SKM-1 treated with dmso at 0.1 percent for 144 hours (cell line): ENCODE measurements at regions not wholly inside any gene's neighbourhood (a gene's known extent, or its start where the extent isn't known, plus 50 kb on each side); places are given as distances from the start of the nearest gene placed in this dataset.
"Not testable (repeated sequence)": the region's sequence is repeated elsewhere in the genome, so short reads cannot be mapped to it uniquely, and the experiment has no call there.

ENCODE experiments used
- DNase-seq: peaks from one replicate; lab custom pipeline; 2025; ENCODE audit not compliant: unreplicated experiment; lab: John Stamatoyannopoulos, UW

DNA sequence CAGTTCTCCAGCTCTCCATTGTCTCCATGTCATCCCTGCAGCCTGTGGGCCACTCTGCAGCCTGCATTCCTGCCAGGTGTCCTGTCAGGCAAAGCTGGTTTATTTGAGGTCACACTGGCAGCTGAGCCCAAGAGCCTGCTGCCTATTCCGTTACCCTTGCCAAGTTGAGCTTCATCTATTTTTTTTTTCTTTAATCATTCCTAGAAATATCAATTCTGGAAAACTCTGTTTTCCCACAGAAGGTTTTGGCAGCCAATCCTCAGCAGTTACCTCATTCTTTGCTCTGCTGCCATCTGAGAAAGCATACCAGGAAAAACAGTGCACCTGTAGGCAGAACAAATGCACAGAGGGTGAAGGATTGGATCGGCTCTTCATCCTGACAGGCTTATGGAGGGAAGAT, 411.0 kb upstream of the ACVR2A start:
- DNase-seq = no peak

DNA sequence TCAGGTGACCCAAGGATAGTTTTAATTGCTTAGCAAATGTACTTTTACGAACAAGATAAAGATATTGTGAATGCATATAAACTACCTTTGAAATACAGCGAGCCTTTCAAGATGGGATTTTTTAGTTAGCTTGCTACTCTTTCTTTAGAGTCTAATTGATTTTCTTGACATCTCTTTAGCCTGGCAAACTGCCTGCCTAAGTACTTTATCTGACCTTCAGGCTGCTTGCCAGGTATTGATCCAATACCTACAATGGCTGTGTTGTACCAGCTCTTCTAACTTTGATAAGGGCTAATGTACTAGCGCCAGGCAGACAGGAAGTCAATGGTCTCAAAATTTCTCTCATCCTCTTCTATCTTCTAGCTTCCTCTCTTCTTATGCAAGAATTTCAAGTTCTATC, 414.4 kb upstream of the ACVR2A start:
- no peak for DNase-seq

DNA sequence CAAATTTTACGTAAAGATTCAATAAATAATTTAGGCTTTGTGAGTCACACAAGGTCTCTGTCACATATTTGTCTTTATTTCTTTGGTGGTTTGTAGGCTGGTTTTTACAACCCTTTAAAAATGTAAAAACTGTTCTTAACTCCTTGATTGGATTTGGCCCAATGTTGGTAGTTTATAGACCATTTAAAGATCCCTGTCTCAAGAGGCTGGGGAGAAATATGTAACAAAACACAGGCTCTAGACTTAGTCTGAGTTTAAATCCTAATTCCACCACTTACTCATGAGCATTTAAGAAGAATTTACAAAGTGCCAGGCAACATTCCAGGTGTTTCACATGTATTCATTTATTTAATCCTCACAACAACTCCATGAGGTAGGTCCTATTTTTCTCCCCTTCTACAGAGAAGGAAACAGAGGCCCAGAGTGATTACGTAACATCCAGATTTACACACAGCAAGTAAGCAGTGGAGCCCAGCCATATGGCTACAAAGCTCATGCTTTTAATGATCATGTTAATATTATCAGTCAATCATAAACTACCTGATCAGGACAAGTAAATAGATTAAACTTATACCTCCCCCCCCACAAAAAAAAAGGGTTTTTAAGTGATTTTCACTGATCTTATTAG, 416.6 kb upstream of the ACVR2A start:
- no peak for DNase-seq

DNA sequence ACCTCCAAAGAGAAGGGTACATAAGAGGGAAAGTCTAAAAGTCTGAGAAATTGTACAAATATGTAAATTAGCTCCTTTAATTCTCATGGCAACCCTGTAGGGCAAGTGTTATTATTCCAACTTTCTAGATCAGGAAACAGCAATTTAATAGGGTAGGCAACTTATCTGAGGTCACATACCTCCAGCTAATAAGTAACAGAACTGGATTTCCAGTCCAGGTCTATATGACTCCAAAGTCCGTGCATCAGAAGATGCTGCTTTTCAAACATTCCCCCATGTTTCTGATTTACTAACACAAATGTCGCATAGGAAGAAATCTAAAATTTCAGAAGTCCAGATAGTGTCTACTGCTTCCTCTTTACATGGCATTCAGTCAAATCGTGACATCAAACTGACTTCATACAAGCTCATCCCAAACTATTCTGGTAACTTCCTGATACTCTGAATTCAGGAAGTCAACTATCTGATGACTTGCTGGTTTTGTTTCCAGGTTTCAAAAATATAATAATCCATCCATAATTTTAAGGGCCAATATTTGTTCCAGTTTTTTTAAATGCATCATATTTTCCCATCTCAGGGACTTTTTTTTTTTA, 419.3 kb upstream of the ACVR2A start:
- no peak for DNase-seq

DNA sequence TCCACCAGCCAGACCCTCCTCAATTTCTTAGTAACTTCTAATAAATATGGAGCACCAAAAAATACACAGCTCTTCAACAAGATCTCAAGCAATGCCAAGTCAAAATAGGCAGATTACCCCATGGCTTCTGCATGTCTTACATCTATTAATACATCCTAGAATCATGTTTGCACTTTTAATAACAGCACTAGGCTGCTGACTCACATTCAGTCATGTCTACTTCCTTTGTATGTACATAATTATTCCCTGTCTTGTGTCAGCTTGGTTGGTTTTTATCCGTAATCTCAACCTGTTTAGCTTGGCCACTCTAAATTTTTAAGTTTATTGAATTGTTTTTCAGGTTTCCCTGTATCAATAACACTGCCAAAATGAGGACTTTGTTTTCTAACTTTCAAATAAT, 420.1 kb upstream of the ACVR2A start:
- DNase-seq = no peak

DNA sequence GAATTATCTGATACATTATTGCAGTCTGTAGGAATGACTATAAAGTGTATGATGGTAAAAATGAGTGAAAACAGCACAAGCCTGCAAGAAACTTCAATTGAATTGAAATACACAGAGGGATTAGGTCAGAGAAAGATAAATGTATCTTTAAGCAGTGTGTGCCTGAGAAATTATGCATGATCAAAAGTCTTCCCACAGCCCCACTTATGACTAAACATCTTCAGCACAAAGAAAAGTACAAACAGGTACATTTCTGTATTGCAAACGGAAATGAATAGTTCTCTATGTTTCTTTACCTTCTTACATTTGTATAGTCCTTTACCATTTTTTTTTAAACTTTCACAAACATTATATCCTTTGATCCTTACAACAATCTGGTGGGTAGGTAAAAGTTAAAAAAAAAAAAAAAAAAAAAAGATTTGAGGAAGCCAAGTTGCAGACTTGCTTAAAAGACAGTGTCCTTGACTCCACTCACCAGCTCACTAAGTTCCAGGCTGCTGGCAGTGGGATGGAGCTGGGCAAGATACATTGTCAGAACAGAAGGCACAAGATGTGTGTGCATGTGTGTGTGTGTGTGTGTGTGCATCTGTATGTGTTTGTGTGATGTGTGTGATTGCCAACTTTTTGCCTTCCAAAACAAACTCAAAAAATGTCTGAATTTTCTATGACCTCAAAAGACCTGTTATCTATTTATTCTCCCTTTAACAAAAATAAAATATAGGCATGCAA, 423.7 kb upstream of the ACVR2A start:
- no peak for DNase-seq

DNA sequence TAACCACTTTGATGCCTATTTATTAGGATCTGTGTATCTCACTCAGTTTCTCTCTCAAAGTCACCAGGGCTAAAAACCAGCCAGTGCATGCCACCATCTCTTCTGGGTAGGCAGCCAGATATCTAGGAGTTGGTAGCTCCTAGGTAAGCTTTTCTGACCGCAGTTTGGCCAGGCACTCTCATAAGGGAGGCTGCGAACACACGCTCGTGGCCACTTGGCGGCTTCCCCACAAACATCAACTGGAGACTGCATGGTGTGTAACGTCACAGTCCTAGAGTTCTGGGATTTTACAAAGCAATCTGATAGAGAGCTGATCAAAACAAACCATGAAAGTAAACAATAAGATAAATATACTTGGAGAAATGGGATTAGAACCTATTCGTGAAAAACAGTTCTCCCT, 424.3 kb upstream of the ACVR2A start:
- no peak for DNase-seq

DNA sequence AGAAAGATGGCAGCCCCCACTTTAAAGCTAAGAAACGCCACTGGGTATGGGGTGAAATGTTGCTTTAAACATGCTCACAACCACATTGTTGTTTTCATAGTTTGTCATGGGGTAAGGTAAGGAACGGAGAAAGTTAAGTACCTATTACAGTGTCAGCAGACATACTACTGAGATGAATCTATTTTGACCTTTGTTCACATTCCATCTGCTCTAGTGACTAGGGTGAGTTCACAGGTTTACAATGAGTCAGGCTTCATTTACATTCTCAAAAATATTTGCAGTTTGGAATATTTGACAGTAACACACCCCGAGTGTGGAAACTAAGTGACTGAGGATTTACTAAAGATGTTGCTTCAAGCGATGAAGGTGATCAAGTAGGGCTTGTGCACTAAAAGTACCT, 428.7 kb upstream of the ACVR2A start:
- DNase-seq = no peak

DNA sequence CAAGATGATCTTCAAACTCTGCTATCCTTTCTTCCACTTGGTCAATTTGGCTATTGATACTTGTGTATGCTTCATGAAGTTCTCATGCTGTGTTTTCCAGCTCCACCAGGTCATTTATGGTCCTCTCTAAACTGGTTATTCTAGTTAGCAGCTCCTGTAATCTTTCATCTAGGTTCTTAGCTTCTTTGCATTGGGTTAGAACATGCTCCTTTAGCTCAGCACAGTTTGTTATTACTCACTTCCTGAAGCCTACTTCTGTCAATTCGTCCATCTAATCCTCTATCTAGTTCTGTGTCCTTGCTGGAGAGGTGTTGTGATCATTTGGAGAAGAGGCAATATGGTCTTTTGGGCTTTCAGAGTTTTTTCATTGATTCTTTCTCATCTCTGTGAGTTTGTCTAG, 430.2 kb upstream of the ACVR2A start:
- not testable (repeated sequence) for DNase-seq

DNA sequence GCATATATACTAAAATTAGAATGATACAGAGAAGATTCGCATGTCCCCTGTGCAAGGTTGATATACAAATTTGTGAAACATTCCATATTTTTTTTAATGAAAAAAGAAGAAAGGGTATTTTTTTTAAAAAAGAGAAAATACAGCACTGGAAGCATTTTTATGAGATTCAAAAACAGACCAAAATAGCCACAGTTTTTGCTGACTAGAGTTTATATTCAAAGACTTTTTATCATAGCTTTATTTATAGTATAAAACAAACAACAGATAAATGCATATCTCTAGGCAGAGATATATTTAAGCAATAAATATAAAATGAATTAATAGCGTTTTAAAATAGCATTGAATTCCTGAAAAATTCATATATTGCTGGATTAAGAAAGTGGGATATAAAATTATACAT, 436.5 kb upstream of the ACVR2A start:
- DNase-seq = no peak

DNA sequence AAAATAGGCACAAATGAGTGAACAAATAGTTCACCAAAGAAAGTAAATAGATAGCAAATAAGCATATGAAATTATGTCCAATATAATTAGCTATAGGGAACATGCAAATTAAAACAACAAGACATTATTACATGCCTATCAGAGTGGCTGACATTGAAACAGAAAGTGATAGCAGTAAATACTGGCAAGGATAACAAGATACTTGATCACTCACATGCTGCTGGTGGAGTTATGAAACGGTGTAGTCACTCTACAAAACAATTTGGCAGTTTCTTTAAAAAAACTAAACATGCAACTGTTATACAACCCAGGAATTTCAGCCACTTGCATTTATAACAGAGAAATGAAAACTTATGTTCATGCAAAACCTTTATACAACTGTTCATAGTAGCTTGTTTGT, 439.2 kb upstream of the ACVR2A start:
- no peak for DNase-seq

DNA sequence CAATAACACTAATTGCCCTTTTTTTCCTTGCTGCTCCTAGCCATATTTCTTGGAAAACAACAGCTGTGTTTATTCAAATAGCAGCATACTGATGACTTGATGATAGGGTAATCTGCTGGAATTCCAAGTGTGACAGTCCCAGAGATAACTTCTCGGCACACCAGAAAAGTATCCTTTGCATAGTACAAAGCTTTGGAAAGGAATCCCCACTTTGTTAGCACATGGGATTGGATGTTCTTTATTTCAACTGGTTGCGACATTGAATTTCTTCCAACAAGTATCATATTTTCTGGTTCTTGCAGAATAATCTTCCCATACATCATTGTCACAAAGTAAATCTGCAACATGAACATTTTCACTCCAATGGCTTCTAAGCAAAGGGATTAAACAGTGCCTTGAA, 445.8 kb upstream of the ACVR2A start:
- no peak for DNase-seq

DNA sequence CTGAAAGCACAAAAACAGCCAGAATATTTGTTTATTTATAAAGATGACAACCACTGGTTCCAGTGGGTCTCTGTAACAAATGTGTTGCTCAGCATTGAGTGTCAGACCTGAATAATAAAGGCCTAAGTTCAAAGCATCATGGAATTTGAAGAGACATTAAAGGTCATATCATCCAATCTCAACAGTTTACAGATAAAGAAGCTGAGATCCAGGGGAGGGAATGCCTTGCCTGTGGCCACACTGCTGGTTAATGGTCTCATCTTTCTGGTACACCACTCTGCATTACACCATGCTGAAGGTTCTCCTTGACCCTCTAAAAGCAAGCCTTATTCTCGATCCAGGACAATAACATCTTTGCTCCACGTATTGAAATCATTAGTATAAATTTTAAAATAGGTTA, 446.5 kb upstream of the ACVR2A start:
- DNase-seq = no peak

DNA sequence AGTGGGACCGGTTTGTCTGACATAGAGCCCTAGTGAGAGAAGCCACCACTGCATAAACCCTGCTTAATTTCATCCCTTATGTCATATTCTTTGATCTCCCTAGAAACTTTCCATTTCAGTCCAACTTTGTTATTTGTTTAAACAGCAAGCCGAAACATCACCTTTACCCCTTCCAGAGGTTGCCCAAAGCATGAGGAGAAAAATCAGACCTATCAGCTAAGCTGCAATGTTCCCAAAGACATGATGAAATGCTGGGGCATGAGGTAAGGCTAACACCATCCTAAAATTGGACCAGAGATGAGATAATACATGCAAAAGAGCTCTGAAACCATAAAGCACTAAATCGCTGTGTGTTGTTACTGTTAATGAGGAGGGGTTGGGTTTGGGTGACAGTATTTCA, 447.9 kb upstream of the ACVR2A start:
- DNase-seq = no peak

DNA sequence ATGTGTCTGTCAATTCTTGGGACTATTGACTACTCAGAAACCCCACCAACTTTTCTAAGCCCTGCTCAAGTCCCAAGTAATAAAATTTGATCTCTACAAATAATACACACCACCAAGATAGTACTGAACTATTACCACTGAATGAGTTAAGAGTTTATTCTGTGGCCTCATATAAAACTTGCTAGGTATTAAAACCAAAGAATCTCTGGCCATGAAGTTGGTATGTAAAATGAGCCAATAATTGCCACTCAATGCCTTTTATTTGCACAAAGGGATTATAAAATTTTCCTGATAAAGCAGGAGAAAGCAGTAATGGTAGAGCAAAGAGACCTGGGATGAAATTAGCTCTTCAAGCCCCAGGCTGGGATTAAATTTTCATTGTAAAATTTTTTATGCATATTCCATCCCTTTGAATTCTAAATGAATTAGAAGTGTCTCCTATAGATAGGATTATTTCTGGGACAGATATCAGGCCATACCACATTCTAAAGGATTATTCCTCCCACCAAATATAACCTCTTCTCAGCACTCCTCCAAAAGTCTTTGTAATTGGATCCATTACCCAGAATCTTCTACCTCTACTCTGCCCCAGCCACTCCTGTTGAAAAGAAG, 450.5 kb upstream of the ACVR2A start:
- DNase-seq = no peak

DNA sequence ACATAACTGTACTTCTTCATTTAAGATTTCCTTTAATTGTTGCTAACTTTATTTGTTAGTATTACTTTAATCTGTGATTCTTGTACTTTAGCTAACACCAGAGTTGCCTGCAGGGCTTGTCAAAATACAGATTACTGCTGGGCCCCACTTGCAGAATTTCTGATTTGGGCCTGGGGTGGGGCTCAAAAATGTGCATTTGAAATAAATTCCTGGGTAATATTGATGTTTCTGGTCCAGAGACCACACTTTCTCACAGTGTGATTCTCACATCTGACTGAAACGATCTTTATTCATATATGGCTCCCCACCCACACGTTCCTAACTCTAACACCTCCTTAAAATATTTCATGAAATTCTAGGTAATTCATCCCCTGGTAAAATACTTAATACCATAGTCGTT, 452.6 kb upstream of the ACVR2A start:
- DNase-seq = no peak

DNA sequence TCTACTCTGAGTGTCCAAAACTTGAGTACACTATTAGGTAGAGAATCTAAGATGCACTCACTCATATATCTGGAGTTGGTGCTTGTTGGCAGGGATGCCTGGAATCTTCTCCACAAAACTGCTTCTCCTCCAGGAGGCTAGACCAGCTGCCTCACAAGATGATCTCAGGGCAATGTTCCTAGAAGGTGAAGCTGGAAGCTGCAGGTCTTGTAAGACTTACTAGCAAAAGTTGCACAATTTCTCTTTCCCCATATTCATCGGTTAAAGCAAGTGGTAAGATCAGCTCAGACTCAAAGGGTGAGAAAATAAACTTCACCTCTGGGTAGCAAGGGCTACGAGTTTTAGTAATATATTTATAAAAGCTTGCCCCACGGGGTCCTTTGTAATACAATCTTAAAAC, 454.4 kb upstream of the ACVR2A start:
- peak; percentile 1 for DNase-seq

DNA sequence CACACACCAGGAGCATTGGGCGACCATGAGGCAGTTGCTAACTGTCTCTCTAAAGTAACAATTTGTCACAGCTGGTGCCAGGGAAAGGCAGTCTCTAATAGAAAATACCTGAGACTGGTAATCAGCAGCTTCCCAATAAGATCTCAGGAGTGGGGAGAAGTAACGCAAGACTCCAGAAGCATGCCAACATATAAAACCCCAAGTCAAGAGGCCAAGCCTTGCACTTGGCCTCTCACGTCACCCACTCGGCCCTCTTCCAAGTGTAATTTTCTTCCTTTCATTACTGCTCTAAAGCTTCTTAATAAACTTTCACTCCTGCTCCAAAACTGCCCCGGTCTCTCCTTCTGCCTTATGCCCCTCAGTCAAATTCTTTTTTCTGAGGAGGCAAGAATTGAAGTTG, 455.6 kb upstream of the ACVR2A start:
- no peak for DNase-seq

DNA sequence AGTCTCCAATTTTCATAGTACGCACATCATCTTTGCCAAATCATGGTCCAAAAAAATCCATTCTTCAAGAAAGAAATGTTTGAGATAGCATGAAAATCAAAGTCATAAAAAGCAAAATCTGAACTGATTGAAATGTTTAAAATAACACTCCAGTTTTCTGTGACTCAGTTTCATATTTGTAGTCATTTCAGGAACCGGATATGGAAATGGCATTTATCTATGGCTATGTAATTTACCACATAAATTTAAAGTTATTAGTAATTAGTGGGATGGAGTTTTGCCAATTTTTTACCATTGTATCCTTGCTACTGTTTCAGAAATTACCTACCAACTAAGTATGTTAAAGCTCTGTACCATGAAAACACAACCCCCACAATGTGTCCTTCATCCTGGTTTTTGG, 456.6 kb upstream of the ACVR2A start:
- DNase-seq = no peak

DNA sequence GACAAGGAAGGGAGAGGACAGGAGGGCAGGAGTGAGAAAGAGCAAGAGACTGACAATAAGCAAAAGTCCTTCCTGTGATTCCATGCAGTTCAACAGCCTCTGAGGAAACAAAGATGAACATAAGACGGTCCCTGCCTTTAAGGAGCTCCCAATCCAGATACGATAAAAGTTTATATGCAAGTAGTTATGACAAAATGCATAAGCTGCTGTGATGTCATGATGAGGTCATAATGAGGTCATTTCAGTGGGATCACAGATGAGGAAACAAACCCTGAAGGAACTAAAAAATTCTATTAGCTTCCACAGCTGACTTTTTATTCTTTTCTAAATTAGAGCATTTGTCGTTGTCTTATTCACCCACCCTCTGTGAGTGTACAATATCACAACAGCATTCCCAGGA, 458.5 kb upstream of the ACVR2A start:
- DNase-seq = no peak

DNA sequence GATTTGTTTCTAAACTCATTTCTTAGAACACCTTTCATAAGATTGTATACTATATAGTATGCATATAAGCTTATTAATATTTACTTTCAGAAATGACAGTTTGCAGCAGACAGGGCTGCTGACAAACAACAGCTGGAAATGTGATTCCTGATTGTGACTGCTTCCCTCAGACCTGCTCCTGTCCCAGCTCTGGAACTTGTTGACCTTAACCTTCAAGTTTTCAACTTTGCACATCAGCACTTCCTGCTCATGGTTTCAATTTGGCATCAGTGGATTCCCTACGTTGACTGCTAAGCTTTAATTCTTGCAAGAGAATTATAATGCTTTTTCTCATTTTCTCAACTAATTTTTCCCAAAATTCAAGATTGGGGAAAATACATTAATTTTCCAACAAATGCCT, 459.2 kb upstream of the ACVR2A start:
- no peak for DNase-seq

DNA sequence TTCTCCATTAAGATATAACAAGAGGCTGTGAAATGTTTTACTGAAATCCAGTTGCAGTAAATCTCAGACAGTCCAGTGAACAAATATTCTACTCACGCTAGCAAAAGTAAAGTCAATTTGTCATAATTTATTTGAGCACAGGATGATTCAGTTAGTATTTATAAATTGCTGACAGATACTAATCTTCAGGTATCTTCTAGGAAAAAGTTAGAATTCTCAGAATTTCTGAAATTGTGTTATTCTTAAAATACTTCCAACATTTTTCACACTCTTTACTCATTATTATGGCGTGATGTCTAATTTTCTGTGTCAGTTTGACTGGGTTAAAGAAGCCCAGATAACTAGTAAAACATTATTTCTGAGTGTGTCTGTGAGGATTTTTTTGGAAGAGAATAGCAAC, 460.2 kb upstream of the ACVR2A start:
- DNase-seq = no peak
